GM21528 (cell line): ENCODE measurements at regions not wholly inside any gene's neighbourhood (a gene's known extent, or its start where the extent isn't known, plus 50 kb on each side); places are given as distances from the start of the nearest gene placed in this dataset.
"Not testable (repeated sequence)": the region's sequence is repeated elsewhere in the genome, so short reads cannot be mapped to it uniquely, and the experiment has no call there.

Experiments used
- ATAC-seq: cut with Tn5 transposase; IDR thresholded peaks from one replicate; pipeline ENCODE4 v1.9.1; 2021; ENCODE audit warnings: mild to moderate bottlenecking, moderate library complexity; ENCODE audit not compliant: unreplicated experiment, low FRiP score

GRCh38 chr5:154653764-154654485, 101.3 kb upstream of the LARP1 start:
- no peak for ATAC-seq

- ATAC-seq = no peak
Measured at GRCh38 chr5:154653418-154653763, 101.8 kb upstream of the LARP1 start.

DNA sequence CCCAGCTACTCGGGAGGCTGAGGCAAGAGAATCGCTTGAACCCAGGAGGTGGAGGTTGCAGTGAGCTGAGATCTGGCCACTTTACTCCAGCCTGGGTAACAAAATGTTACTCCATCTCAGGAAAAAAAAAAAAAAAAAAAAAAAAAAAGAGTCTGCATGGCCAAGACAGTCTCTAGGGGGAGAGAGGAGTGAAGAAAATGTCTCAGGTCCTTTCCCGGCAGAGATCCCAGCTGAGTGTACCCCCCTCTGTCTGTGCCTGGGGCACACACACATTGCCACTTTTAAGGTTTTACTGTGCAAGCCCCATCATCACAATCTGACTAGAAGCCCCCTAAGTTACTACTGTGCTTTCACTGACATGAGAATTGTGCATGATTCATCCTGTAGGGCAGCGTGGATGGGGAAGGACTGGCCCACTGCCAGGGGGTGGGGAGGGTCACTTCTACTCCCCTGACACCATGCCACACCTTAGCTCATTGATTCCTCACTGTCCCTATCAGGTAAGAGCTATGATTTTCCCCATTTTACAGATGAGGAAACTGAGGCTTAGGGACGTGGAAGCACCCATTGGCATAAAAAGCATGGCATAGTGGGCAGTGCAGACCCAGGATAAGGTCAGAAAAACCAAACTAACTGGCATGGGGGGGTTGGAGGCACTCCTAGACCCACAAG, 102.3 kb upstream of the LARP1 start:
- no peak for ATAC-seq

GRCh38 chr5:154651795-154652194, 103.4 kb upstream of the LARP1 start:
- not testable (repeated sequence) for ATAC-seq

DNA sequence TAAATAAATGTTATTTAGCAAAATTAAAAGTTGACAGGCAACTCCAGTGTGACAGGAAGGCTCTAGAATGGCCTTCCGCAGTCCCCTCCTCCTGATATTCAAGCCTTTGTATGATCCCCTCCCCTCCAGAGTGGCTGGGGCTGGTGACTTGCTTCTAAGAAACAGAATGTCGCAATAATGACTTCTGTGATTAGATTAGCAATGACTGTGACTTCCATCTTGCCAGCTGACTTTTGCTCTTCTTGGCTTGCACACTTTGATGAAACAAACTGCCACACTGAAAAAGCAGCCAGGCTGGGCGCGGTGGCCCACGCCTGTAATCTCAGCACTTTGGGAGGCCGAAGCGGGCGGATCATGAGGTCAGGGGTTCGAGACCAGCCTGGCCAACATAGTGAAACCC, 106.5 kb upstream of the LARP1 start:
- no peak for ATAC-seq

GRCh38 chr5:154648229-154648628, 106.9 kb upstream of the LARP1 start:
- ATAC-seq = no peak

GRCh38 chr5:154647761-154648145, 107.4 kb upstream of the LARP1 start:
- ATAC-seq = no peak

GRCh38 chr5:154647114-154647760, 107.9 kb upstream of the LARP1 start:
- peak; percentile 68 for ATAC-seq

- ATAC-seq = peak; percentile 13
Measured at GRCh38 chr5:154646745-154647113, 108.4 kb upstream of the LARP1 start.

DNA sequence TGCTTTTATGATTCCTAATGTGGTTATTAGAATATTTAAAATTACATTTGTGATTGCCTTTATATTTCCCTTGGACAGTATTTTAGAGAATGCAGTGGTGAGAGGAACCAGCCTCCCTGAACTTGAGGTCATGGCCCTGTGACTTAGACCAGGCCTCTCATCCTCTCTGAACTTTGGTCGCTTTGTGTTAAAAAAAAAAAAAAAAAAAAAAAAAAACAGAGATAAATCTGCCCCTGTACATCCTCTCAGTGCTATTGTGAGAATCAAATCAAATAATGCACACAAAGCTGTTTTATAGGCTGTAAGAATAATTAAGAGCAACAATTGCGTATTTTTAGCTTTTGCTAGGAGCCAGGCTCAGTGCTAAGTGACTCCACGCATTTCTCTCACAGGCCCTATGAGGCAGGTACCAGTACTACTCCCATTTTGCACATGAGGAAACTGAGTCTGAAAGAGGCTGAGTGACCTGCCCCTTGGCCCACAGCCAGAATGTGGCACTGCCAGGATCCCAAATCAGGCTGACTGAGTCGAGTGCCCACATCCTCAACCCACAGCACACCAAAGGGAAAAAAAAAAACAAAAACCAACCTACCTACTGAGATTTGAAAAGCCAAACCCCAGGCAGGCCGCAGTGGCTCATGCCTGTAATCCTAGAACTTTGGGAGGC, 110.3 kb upstream of the LARP1 start:
- no peak for ATAC-seq

- no peak for ATAC-seq
Measured at GRCh38 chr5:154642499-154643245, 112.5 kb upstream of the LARP1 start.

- not testable (repeated sequence) for ATAC-seq
Measured at GRCh38 chr5:154640213-154640831, 114.9 kb upstream of the LARP1 start.

DNA sequence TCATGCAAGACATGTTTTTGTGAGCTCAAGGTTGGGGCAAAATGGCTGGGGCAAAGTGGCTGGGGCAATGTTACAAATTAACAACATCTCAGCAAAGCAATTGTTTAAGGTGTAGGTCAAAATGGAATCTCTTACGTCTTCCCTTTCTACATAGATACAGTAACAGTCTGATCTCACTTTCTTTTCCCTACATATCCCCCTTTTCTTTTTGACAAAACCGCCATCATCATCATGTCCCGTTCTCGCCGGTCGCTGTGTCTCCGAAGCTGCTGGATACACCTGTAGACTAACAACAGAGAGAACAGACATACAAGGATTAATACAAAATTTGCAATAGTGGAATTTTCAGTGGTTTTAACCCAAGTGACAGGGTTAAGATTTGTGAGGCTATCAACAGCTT, 118.4 kb upstream of the LARP1 start:
- not testable (repeated sequence) for ATAC-seq

- not testable (repeated sequence) for ATAC-seq
Measured at GRCh38 chr5:154636271-154636670, 118.9 kb upstream of the LARP1 start.

DNA sequence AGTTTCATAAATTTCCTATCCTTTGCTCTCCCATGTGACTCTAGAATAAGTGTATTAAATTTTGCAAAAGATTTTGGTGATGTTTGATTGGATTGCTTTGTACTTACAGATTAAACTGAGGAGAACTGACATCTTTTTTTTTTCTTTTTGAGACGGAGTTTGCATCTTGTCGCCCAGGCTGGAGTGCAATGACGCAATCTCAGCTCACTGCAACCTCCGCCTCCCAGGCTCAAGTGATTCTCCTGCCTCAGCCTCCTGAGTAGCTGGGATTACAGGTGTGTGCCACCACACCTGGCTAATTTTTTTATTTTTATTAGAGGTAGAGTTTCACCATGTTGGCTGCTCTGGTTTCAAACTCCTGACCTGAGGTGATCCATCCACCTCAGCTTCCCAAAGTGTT, 121.4 kb upstream of the LARP1 start:
- not testable (repeated sequence) for ATAC-seq

DNA sequence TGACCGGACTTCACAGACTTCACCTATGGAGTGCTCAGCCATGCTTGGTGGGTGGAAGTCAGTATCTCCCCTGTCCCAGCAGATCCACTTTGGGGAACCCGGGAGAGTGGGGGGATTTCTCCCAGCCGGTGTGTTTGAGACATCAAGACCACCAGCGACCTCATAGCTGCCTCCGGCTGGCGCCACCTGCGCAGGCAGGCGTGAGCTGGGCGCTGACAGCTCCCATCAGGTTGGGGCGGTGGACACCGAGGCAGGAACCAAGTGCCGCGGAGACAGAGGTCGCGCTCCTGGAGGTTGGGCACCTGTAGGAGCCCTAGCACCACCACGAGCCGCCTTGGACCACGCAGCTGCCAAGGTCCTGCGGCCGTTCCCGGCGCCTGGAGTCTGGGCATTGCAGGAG, 124.0 kb upstream of the LARP1 start:
- no peak for ATAC-seq

- no peak for ATAC-seq
Measured at GRCh38 chr5:154630410-154630809, 124.8 kb upstream of the LARP1 start.

DNA sequence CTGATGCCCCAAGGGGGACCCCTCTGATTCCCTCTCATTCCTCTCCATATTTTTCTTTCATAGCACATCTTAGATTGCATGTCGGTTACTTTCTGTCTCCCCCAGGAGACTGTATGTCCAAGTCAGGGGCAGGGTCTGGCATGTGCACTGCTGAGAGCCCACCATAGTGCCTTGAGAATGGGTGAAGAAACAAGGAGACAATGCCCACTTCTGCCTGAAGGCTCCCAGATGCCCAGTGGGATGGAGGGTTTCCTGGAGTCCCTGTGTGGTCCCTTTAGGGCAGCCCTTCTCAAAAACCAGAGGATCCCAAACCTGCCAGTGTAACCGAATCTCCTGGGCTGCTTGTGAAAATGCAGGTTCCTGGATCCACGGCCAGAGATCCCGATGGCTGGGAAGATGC, 126.5 kb upstream of the LARP1 start:
- no peak for ATAC-seq

GRCh38 chr5:154627698-154628678, 127.2 kb upstream of the LARP1 start:
- ATAC-seq = no peak
